Skeletal muscle satellite cell (primary cell): ENCODE measurements at regions not wholly inside any gene's neighbourhood (a gene's known extent, or its start where the extent isn't known, plus 50 kb on each side); places are given as distances from the start of the nearest gene placed in this dataset.

ENCODE experiments used
- H3K27me3 ChIP-seq: 2 replicates; pipeline ENCODE4 v1.7.0; 2013; ENCODE audit warnings: low read length; ENCODE audit not compliant: control insufficient read depth, insufficient read depth
- H3K36me3 ChIP-seq: 2 replicates; pipeline ENCODE4 v1.7.0; 2013; ENCODE audit warnings: mild to moderate bottlenecking, control low read depth, low read length; ENCODE audit not compliant: insufficient read depth
- H3K4me1 ChIP-seq: 2 replicates; pipeline ENCODE4 v1.7.0; 2013; ENCODE audit warnings: low read length; ENCODE audit not compliant: control insufficient read depth, insufficient read depth
- H3K4me2 ChIP-seq: 2 replicates; pipeline ENCODE4 v1.7.0; 2013; ENCODE audit warnings: mild to moderate bottlenecking, low read length
- H3K4me3 ChIP-seq: 2 replicates; pipeline ENCODE4 v1.7.0; 2013; ENCODE audit warnings: low read length
- H3K9ac ChIP-seq: 2 replicates; pipeline ENCODE4 v1.7.0; 2013; ENCODE audit warnings: mild to moderate bottlenecking, low read depth, low read length, moderate library complexity
- H3K9me3 ChIP-seq: replicated peaks from 2 replicates; pipeline ENCODE4 v1.7.0; 2013; ENCODE audit warnings: mild to moderate bottlenecking, control low read depth, low read length

DNA sequence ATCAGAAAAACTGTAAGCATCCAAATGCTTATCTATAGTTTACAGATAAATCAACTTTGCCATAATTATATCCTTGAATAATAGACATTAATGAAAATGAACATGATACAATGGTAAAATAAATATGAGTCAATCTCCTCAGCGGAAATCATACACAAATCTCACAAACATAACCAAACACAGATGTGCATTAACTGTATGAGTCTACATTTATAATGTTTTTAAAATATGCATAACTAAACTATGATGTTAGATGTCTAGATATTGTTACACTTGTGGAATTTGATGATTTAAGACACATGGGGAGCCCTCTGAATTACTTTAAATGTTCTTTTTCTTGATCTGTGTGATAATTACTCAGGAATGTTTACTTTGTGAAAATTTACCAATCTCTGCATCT, 951.2 kb downstream of the TECRL start:
- Histone ChIP-seq H3K4me3 (no peak overlapping the region), H3K27me3 (no peaks in the 10 kb centered on the region), H3K36me3 (no peaks in the 10 kb centered on the region), H3K9me3 (peaks cover 3% of the 10 kb centered on the region), H3K4me2 (no peak overlapping the region), H3K4me1 (no peaks in the 10 kb centered on the region), H3K9ac (no peak overlapping the region)

GRCh38 chr4:63440236-63440635, 969.0 kb downstream of the TECRL start:
- no peaks in the 10 kb centered on the region for H3K36me3 ChIP-seq
- H3K4me2 ChIP-seq: no peak overlapping the region
- no peaks in the 10 kb centered on the region for H3K27me3 ChIP-seq
- H3K4me3 ChIP-seq: no peak overlapping the region
- H3K9me3 ChIP-seq: no peaks in the 10 kb centered on the region
- no peak overlapping the region for H3K9ac ChIP-seq
- no peaks in the 10 kb centered on the region for H3K4me1 ChIP-seq

- no peak overlapping the region for H3K4me3 ChIP-seq
- H3K4me1 ChIP-seq: no peaks in the 10 kb centered on the region
- H3K4me2 ChIP-seq: no peak overlapping the region
- H3K36me3 ChIP-seq: no peaks in the 10 kb centered on the region
- H3K9ac ChIP-seq: no peak overlapping the region
- H3K27me3 ChIP-seq: no peaks in the 10 kb centered on the region
- peaks cover 6% of the 10 kb centered on the region for H3K9me3 ChIP-seq
Observed at GRCh38 chr4:63430105-63430504, 979.1 kb downstream of the TECRL start.

GRCh38 chr4:63396269-63396668, 1013.0 kb downstream of the TECRL start:
- no peaks in the 10 kb centered on the region for H3K4me1 ChIP-seq
- no peaks in the 10 kb centered on the region for H3K27me3 ChIP-seq
- no peaks in the 10 kb centered on the region for H3K36me3 ChIP-seq
- H3K9me3 ChIP-seq: peaks cover 7% of the 10 kb centered on the region
- no peak overlapping the region for H3K4me2 ChIP-seq
- no peak overlapping the region for H3K9ac ChIP-seq
- no peak overlapping the region for H3K4me3 ChIP-seq

GRCh38 chr4:63393544-63393943, 1015.7 kb downstream of the TECRL start:
- no peak overlapping the region for H3K4me3 ChIP-seq
- H3K9ac ChIP-seq: no peak overlapping the region
- no peaks in the 10 kb centered on the region for H3K27me3 ChIP-seq
- H3K9me3 ChIP-seq: peaks cover 4% of the 10 kb centered on the region
- H3K36me3 ChIP-seq: no peaks in the 10 kb centered on the region
- H3K4me2 ChIP-seq: no peak overlapping the region
- no peaks in the 10 kb centered on the region for H3K4me1 ChIP-seq

- no peaks in the 10 kb centered on the region for H3K4me1 ChIP-seq
- no peak overlapping the region for H3K4me3 ChIP-seq
- H3K9ac ChIP-seq: no peak overlapping the region
- H3K36me3 ChIP-seq: no peaks in the 10 kb centered on the region
- H3K27me3 ChIP-seq: no peaks in the 10 kb centered on the region
- H3K9me3 ChIP-seq: peaks cover 5% of the 10 kb centered on the region
- H3K4me2 ChIP-seq: no peak overlapping the region
Observed at GRCh38 chr4:63379750-63380522, 1029.3 kb downstream of the TECRL start.

DNA sequence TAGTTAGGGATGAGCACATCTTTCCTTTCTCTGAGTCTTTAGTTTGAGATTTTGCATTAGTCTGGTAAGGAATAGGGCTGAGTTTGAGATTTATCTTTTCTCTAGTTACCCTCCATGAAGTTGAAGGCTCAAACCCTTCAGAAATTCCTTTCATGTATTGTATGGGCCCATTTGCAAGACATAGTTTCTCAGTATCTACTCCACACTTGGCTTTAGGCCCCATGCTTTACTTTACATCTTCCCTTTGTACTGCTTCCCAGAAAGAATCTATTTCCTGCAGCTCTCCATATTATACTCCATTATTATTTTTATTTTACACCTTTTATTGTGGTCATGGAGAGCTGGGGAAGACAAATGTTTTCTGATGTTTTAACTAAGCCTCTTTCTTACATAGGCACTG, 1038.2 kb downstream of the TECRL start:
- Histone ChIP-seq H3K9me3 (no peaks in the 10 kb centered on the region), H3K4me1 (no peaks in the 10 kb centered on the region), H3K9ac (no peak overlapping the region), H3K4me2 (no peak overlapping the region), H3K36me3 (no peaks in the 10 kb centered on the region), H3K4me3 (no peak overlapping the region), H3K27me3 (no peaks in the 10 kb centered on the region)

DNA sequence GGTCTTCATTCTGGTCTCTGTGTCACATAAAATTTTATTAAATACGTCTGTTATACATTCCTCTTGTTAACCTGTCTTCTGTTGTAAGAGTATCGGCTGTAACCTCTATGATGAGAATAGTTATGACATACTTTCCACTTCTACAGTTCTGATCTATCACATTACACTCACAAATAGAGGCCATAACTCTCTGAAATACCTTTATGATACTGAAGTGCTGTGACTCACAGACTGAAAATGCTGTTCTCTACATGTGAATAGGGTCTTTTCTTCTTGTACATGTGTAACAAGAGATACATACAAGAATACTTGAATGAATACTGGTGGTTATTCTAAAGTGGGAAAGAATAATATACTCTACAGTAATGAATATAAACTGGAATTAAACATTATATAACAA, 1047.6 kb downstream of the TECRL start:
- H3K4me2 ChIP-seq: no peak overlapping the region
- no peak overlapping the region for H3K9ac ChIP-seq
- no peaks in the 10 kb centered on the region for H3K9me3 ChIP-seq
- H3K36me3 ChIP-seq: no peaks in the 10 kb centered on the region
- H3K4me1 ChIP-seq: no peaks in the 10 kb centered on the region
- no peaks in the 10 kb centered on the region for H3K27me3 ChIP-seq
- no peak overlapping the region for H3K4me3 ChIP-seq

GRCh38 chr4:63361066-63361465, 1048.2 kb downstream of the TECRL start:
- H3K4me1 ChIP-seq: no peaks in the 10 kb centered on the region
- no peaks in the 10 kb centered on the region for H3K27me3 ChIP-seq

DNA sequence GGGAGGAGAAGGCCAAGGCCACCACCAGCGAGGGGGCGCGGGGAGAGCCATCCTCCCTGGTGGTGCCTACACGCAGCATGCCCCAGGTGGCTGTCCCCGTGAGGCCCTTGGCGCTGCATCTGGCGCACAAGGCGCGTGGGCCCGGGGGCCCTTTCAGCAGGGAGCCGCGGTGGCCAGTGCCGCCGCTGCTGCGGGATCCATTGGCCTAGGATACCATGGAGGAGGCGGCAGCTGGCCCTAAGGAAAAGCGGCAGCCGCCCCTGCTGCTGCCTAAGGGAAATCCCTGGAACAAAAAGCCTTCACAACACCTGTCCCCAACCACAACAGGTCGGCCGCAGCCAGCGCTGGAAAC, 1059.6 kb downstream of the TECRL start:
- no peaks in the 10 kb centered on the region for H3K36me3 ChIP-seq
- H3K27me3 ChIP-seq: no peaks in the 10 kb centered on the region
- H3K4me1 ChIP-seq: no peaks in the 10 kb centered on the region
- no peaks in the 10 kb centered on the region for H3K9me3 ChIP-seq
- H3K4me2 ChIP-seq: no peak overlapping the region
- H3K9ac ChIP-seq: no peak overlapping the region
- H3K4me3 ChIP-seq: no peak overlapping the region

More at GRCh38 chr4:63361066-63361465, 1048.2 kb downstream of the TECRL start:
- Histone ChIP-seq H3K4me2 (no peak overlapping the region), H3K36me3 (no peaks in the 10 kb centered on the region), H3K4me3 (no peak overlapping the region), H3K9ac (no peak overlapping the region), H3K9me3 (no peaks in the 10 kb centered on the region)

DNA sequence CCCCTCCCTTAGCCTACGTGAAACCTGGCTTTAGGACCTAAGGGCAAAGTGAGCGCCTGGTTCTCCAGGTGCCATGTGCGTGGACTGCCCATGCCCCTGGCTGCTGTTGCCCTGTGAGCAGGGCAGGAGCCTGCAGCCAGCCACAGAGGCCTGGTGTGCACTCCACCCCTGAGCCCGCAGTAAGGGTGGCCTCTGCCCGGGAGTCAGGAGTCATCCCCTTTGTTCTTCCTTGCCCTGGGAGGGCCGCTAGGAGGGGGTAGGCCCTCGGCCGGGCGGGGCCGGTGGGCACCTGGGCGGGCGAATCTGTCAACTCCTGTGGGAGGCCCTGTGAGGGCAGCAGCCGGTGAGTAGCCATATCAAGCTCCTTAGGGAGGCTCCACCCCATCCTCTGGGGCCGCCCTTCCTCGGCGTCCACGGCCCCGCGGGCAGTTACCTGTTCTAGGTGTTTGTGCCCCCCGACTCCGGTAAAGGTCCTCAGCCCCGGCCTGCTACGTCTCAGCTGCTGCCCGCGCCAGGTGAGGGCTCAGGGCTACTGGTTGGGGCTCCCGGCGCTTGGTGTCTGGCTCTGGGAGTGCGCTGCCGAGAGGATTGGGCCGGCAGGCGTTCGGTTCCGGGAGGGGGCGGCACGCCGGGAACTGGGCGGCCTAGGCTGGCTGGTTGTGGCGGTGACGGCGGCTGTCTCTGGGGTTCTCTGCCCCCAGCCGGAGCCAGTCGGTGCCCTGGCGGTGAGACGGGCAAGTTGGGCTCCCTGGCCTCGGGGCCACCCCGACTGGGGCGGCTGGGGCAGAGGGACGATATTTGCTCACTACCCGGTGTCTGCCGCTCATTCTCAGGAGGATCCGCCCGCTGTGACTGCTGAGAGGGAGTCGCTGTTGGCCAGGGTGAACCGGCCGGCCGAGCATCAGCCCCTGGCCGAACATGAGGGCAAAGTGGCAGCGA, 1060.2 kb downstream of the TECRL start:
- H3K9me3 ChIP-seq: no peaks in the 10 kb centered on the region
- H3K4me1 ChIP-seq: no peaks in the 10 kb centered on the region
- H3K4me3 ChIP-seq: no peak overlapping the region
- no peak overlapping the region for H3K4me2 ChIP-seq
- no peaks in the 10 kb centered on the region for H3K27me3 ChIP-seq
- no peak overlapping the region for H3K9ac ChIP-seq
- no peaks in the 10 kb centered on the region for H3K36me3 ChIP-seq
